Tibial nerve (tissue), 4 donors: ENCODE measurements at regions not wholly inside any gene's neighbourhood (a gene's known extent, or its start where the extent isn't known, plus 50 kb on each side); places are given as distances from the start of the nearest gene placed in this dataset.

Source experiments
- DNase-seq, 2 donors: peaks; one replicate each; pipeline ENCODE4 v3.0.0-alpha.2; 2019; ENCODE audit warnings: low spot score in 2 of 2
- H3K27ac ChIP-seq, 4 donors: fragments of 200-600 bp; sonication (generic) in 3 of 4; one replicate each; pipeline ENCODE4 v1.5.1; 2017 to 2019; ENCODE audit warnings: mild to moderate bottlenecking in 1 of 4
- H3K27me3 ChIP-seq, 2 donors: fragments of 200-600 bp; sonication (generic) in 1 of 2; one replicate each; pipeline versions ENCODE4 v1.5.1 to v1.6.0; 2017 to 2019
- H3K36me3 ChIP-seq, 3 donors: fragments of 200-600 bp; sonication (generic); one replicate each; pipeline ENCODE4 v1.5.1; 2018 to 2019
- H3K4me1 ChIP-seq, 4 donors: fragments of 200-600 bp; sonication (generic) in 3 of 4; one replicate each; pipeline ENCODE4 v1.5.1; 2017 to 2019
- H3K4me3 ChIP-seq, 4 donors: fragments of 200-600 bp; sonication (generic) in 3 of 4; one replicate each; pipeline ENCODE4 v1.5.1; 2017 to 2019; ENCODE audit warnings: mild to moderate bottlenecking in 1 of 4, moderate library complexity in 1 of 4
- H3K9me3 ChIP-seq, 4 donors: fragments of 200-600 bp; sonication (generic) in 3 of 4; one replicate each; pipeline ENCODE4 v1.5.1; 2017 to 2019
- EP300 ChIP-seq, 2 donors: sonication (generic); formaldehyde crosslinking; IDR thresholded peaks; one replicate each; pipeline ENCODE4 v1.6.1; 2017; ENCODE audit warnings: antibody characterized with exemption in 2 of 2, mild to moderate bottlenecking in 1 of 2
- POLR2A ChIP-seq, 2 donors: fragments of 450-650 bp; IDR thresholded peaks; one replicate each; pipeline ENCODE4 v1.6.1; 2017; ENCODE audit warnings: antibody characterized with exemption in 2 of 2, mild to moderate bottlenecking in 2 of 2, moderate library complexity in 2 of 2
- WGBS, 2 donors: methylation state at CpG; one replicate each; pipeline ENCODE4 v1.1.5; 2018; 5-methylcytosine and 5-hydroxymethylcytosine counted together
- TF ChIP-seq, protein P1 (sequence below), 5 experiments: fragments of 200-600 bp in 3 of 5; fragments of 450-650 bp in 2 of 5; sonication (generic) in 3 of 5; IDR thresholded peaks; one replicate each; pipeline ENCODE4 v1.5.1; 2016 to 2019; ENCODE audit warnings: antibody characterized with exemption in 5 of 5, mild to moderate bottlenecking in 3 of 5, moderate library complexity in 2 of 5

- Histone ChIP-seq H3K27ac (no peak overlapping the region), H3K36me3 (no peaks in the 10 kb centered on the region), H3K9me3 (no peaks in the 10 kb centered on the region), H3K4me1 (peaks cover 0 to 8% (median 0%) of the 10 kb centered on the region in 4 donors), H3K27me3 (no peaks in the 10 kb centered on the region), H3K4me3 (no peak overlapping the region)
- 91 to 95% methylated on average over 1 of the region's 1 CpG for WGBS, 2 donors
- no peak for TF ChIP-seq POLR2A (IDR thresholded peaks at IDR 0.05)
- TF ChIP-seq EP300 (IDR thresholded peaks at IDR 0.05) = no peak
- TF ChIP-seq, protein P1, sequence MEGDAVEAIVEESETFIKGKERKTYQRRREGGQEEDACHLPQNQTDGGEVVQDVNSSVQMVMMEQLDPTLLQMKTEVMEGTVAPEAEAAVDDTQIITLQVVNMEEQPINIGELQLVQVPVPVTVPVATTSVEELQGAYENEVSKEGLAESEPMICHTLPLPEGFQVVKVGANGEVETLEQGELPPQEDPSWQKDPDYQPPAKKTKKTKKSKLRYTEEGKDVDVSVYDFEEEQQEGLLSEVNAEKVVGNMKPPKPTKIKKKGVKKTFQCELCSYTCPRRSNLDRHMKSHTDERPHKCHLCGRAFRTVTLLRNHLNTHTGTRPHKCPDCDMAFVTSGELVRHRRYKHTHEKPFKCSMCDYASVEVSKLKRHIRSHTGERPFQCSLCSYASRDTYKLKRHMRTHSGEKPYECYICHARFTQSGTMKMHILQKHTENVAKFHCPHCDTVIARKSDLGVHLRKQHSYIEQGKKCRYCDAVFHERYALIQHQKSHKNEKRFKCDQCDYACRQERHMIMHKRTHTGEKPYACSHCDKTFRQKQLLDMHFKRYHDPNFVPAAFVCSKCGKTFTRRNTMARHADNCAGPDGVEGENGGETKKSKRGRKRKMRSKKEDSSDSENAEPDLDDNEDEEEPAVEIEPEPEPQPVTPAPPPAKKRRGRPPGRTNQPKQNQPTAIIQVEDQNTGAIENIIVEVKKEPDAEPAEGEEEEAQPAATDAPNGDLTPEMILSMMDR (IDR thresholded peaks at IDR 0.05) = no peak
- DNase-seq = no peak
Measured at GRCh38 chr20:11371831-11372230, 545.9 kb upstream of the BTBD3 start.

DNA sequence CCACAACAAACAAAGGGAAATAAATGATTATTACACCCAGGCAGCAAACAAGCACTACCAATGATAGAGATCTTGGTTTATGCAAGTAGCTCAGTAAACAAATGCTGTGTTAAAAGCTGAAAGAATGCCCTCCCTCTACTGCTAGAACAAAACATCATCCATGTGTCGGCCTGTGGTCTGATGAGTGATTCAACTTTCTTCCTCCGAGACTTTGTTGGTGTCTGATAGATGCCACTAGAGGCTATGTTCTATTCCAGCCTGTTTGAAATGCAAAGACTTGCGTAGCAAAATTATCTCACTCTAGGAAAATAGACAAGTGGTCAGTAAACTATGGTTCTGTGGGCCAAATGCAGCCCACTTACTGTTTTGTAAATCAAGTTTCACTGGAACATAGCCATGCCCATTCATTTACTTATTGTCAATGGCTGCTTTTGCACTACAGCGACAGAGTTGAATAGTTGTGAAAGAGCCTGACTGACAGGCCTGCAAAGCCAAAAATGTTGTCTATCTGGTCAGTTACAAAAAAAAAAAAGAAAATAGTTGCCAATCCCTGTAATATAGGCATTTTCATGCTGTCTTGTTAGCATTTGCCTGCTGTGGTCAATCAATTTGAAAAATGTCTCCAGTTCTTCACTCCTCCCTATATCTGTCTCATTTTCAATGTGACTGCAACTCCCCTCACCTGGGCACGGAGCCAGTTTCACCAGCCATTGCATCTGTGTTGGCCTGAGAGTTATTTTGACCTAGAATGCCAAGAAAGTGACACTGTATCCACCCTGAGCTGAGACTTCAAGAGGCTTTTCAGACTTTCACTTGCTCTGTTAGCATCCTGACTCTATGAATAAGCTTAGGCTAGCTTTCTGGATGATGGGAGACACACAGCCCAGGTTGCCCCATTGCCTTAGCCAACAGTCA, 544.6 kb upstream of the BTBD3 start:
- no peak for DNase-seq
- no peak overlapping the region for H3K27ac ChIP-seq
- WGBS, 2 donors = 49 to 54% methylated on average over 5 of the region's 5 CpGs
- TF ChIP-seq EP300 (IDR thresholded peaks at IDR 0.05) (no peak), POLR2A (IDR thresholded peaks at IDR 0.05) (no peak)
- TF ChIP-seq, protein P1 (IDR thresholded peaks at IDR 0.05) = no peak
- no peaks in the 10 kb centered on the region for H3K27me3 ChIP-seq
- no peaks in the 10 kb centered on the region for H3K9me3 ChIP-seq
- H3K4me1 ChIP-seq = peaks cover 0 to 8% (median 0%) of the 10 kb centered on the region in 4 donors
- no peaks in the 10 kb centered on the region for H3K36me3 ChIP-seq
- H3K4me3 ChIP-seq = no peak overlapping the region

DNA sequence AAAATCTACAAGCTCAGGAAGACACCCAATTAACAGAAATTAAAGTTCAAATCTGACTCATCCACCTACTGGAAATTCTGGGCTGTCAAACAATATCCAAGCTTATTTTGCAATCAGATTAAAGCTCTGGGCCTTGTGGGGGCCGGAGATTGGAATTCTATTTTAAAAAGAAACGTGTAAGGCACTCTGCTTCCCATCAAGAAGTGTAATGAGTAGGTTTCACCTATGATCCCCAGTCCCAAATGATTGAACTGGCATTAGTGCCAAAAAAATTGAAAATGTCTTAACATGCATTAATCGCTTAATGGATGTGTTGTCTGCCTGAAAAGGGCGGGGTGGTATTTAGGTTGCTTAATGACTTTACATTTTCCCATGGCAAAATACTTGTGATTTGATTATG, 542.4 kb upstream of the BTBD3 start:
- Histone ChIP-seq H3K36me3 (no peaks in the 10 kb centered on the region), H3K4me3 (no peak overlapping the region), H3K27ac (no peak overlapping the region), H3K4me1 (peaks cover 0 to 8% (median 0%) of the 10 kb centered on the region in 4 donors), H3K9me3 (no peaks in the 10 kb centered on the region), H3K27me3 (no peaks in the 10 kb centered on the region)
- WGBS, 2 donors = 77 to 81% methylated on average over 4 of the region's 4 CpGs
- no peak for TF ChIP-seq POLR2A (IDR thresholded peaks at IDR 0.05)
- TF ChIP-seq, protein P1 (IDR thresholded peaks at IDR 0.05) = no peak
- TF ChIP-seq EP300 (IDR thresholded peaks at IDR 0.05) = no peak
- no peak for DNase-seq

- TF ChIP-seq, protein P1 (IDR thresholded peaks at IDR 0.05) = no peak
- WGBS, 2 donors = 67 to 74% methylated on average over 2 of the region's 2 CpGs
- Histone ChIP-seq H3K4me1 (peaks cover 0 to 8% (median 0%) of the 10 kb centered on the region in 4 donors), H3K27me3 (no peaks in the 10 kb centered on the region), H3K4me3 (no peak overlapping the region), H3K9me3 (peaks cover 0 to 3% (median 0%) of the 10 kb centered on the region in 4 donors), H3K36me3 (no peaks in the 10 kb centered on the region), H3K27ac (no peak overlapping the region)
- no peak for DNase-seq
Measured at GRCh38 chr20:11375966-11376365, 541.7 kb upstream of the BTBD3 start.

DNA sequence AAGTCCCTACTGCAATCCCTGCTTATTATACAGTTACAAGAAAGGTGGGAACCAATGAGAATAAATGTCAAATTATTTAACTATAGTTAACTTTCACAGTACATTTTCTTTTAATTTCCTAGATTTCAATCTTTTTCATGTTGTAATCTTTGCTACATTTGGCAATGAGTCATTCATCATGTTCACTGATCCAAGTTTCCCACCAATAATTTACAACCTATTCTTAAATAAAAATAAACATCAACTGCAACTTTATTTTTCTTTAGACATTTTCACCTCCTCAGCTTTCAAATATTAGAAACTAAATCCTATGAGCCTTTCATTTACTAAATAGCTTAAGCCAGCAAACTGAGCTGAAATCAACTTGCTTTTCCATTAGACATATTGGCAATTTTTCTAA, 541.3 kb upstream of the BTBD3 start:
- no peaks in the 10 kb centered on the region for H3K36me3 ChIP-seq
- H3K4me3 ChIP-seq = no peak overlapping the region
- H3K4me1 ChIP-seq = peaks cover 0 to 8% (median 0%) of the 10 kb centered on the region in 4 donors
- peaks cover 0 to 7% (median 0%) of the 10 kb centered on the region in 4 donors for H3K9me3 ChIP-seq
- no peaks in the 10 kb centered on the region for H3K27me3 ChIP-seq
- DNase-seq = no peak
- no peak overlapping the region for H3K27ac ChIP-seq
- TF ChIP-seq POLR2A (IDR thresholded peaks at IDR 0.05) (no peak), EP300 (IDR thresholded peaks at IDR 0.05) (no peak)
- TF ChIP-seq, protein P1 (IDR thresholded peaks at IDR 0.05) = no peak
